ENCODE measurements at regions not wholly inside any gene's neighbourhood (a gene's known extent, or its start where the extent isn't known, plus 50 kb on each side); places are given as distances from the start of the nearest gene placed in this dataset.

DNA sequence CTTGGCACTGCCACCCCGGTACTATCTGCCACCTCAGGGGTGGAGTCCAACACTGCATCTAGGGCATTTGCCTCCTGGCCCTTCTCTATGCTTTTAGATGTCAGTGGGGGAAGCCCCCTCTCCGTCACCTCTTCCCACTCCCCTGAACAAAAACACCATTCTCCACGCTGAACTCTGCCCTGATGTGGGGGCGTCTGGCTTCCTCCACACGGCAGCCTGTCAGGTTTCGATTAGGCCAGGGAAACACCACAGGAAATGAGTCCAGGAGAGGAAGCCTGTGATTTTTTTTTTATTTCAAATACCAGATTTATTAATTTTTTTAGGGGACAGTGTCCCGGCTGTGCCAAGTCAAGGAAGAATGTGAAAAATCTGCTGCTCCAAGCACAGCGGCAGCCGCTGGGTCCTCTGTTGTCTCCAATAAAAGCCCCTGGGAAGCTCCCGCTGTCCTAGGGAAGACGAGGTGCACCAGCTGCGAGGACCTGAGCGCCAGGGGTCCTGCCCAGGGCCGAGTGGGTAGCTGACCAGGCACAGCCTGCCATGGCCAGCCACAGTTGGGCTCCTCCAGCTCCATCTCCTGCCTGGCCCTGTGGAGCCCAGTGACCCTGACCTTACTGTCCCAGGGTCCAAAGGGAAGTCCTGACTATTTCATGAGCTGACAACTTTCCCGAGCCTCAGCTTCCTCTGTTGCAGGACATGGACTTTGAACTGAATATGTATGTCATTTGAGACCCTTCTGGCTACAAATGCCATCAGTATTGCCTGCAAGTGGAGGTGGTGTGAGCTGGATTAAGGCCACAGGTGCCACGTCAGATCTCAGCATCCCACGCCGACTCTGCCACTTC, 336.7 kb downstream of the FOXL1 start:
- Mint-ChIP-seq H3K9me3 (no peaks in the 10 kb centered on the region), H3K36me3 (no peaks in the 10 kb centered on the region)
- CTCF ChIA-PET = no interaction called here

DNA sequence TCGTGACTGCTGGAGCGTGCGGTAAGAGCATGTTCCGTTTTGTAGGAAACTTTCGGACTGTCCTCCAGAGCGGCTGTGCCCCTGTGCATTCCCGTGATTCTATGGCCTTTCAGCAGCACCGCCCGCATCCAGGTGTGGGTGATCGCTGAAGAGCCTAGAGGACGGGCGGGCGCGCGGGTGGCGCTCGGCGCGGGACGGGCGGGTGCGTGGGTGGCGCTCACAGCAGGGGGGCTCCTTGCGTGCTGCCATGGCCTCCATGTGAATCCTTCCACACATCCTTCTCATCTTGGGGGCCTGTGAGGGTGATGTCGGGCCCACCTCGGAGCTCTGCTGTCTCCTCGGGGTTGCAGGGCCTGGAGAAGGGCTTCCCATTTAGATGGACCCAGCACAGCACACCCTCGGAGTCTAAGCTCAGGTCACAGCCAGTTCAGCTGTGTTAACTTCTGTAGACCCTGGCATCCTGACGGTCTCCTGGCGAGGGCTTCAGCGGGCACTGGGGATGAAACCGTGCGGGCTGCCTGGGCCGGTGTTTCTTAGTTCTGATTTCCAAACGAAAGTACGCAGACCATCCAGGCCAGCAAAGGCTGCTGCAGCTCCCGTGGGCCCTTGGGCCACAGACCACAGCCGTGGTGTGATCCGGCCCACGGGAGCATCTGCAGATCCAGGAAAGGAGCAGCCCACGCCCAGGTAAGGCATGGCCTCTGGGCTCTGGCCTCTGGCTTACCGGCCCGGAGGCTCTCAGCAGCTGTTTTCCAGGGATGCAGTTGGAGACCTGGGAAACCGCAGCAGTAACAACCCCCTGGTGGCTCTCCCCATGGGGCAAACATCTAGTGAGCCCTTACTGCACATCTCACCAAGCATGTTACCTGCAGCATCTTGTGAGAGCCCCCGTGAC, 339.4 kb downstream of the FOXL1 start:
- Mint-ChIP-seq H3K4me1 (no peaks in the 10 kb centered on the region), H3K4me3 (no peak overlapping the region), H3K9me3 (peaks cover 3% of the 10 kb centered on the region), H3K36me3 (no peaks in the 10 kb centered on the region), H3K27ac (no peak overlapping the region), H3K27me3 (no peaks in the 10 kb centered on the region)
- CTCF ChIA-PET = no interaction called here
- DNase-seq = no peak

More for the DNA sequence above, 336.7 kb downstream of the FOXL1 start:
- H3K4me1 Mint-ChIP-seq = no peaks in the 10 kb centered on the region
- no peak overlapping the region for H3K27ac Mint-ChIP-seq
- H3K27me3 Mint-ChIP-seq = no peaks in the 10 kb centered on the region
- no peak overlapping the region for H3K4me3 Mint-ChIP-seq
- no peak for DNase-seq

DNA sequence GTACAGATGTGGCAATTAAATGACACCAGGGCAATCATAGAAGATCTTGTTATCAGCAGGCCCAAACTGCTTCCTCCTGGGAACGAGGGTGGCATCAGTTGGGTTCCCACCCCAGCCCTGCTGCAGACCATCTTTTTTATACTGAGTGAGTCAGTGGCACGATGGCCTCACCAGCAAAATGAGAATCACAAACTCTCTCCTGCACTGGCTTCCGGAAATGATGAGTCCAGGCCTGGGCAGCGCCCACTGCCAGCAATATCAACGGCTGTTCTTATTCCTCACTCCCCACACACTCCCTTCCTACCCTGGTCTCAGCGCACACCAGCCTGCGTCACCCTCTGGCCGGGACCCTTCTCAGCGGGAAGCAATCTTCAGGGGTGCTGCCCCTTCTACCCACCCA, 340.3 kb downstream of the FOXL1 start:
- Mint-ChIP-seq H3K4me3 (no peak overlapping the region), H3K27me3 (peaks cover under 1% of the 10 kb centered on the region), H3K27ac (no peak overlapping the region), H3K36me3 (no peaks in the 10 kb centered on the region), H3K9me3 (peaks cover 3% of the 10 kb centered on the region), H3K4me1 (no peaks in the 10 kb centered on the region)
- CTCF ChIA-PET = no interaction called here
- DNase-seq = no peak

DNA sequence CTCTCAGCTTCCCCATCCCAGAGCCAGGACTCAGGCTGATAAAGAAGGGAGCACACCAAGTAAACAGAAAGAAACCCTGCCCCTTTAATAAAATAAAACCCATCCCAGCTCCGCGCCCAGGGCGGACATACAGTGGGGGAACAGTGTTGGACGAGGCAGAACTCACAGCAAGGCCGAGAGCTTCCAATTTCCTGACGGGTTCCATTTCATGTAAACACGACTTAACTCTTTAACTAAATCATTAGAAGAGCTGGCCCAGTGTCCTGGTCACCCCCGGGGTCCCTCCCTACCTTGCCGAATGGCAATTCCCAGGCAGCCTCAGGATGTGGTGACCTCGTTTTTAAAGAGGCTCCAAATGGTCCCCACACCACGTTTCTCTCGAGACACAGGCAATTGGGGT, 340.7 kb downstream of the FOXL1 start:
- Mint-ChIP-seq H3K9me3 (peaks cover 3% of the 10 kb centered on the region), H3K27me3 (peaks cover 5% of the 10 kb centered on the region), H3K36me3 (no peaks in the 10 kb centered on the region), H3K27ac (no peak overlapping the region), H3K4me1 (no peaks in the 10 kb centered on the region), H3K4me3 (no peak overlapping the region)
- no peak for DNase-seq
- CTCF ChIA-PET = no interaction called here

DNA sequence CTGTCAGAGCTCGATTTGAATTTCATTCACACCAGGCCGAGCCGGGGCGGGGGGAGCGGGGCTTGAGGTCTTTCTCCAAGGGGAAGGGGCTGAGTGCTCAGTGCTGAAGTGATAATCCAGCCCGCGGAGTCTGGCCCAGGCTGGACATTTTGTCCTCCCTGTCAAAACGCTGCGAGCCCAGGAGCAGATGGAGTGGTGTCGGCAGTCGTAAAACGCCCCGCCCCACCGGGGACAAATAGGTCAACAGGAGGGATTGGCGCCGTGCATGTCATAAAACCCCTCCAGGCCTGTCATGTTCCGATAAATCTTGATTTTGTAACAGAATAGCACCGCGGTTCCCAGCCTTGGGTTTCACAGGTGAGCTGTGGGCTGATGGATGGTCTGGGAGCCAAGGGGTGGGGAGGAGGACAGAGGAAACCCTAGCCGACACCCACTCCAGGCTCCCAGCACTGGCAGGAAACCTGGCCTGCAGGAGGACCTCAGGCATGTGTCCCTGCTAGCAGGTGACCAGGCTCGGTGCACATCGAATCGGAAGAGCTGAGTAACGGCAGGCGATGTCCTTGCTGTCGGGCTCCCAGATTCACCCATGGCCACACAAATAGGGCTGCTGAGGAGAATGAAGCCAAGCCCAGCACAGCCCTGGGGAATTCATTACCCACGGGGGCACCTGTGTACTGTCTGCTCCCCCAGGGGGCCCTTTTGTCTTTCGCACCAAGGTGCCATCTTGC, 341.4 kb downstream of the FOXL1 start:
- Mint-ChIP-seq H3K4me3 (no peak overlapping the region), H3K27me3 (peaks cover 12% of the 10 kb centered on the region), H3K27ac (no peak overlapping the region), H3K36me3 (no peaks in the 10 kb centered on the region), H3K9me3 (peaks cover 3% of the 10 kb centered on the region), H3K4me1 (no peaks in the 10 kb centered on the region)
- CTCF ChIA-PET = no interaction called here
- DNase-seq = no peak

DNA sequence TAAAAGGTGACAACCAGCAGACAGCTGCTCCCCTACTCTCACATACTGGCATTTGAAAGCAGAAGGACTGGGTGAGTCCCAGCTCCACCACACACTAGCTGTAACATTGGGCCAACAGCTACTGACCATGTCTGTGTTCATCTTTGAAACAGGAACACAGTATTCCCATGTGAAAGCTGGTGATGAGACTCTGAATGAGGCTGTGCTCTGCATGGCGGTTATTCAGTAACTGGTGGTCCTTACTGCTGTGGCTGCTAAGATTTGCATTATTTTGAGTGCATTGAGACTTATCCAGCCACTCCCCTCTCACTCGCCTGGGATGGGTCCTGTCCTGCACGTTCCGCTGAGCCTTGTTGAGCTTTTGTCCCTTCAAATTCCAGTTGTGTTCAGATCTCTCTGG, 342.9 kb downstream of the FOXL1 start:
- no peak for DNase-seq
- Mint-ChIP-seq H3K4me1 (no peaks in the 10 kb centered on the region), H3K4me3 (no peak overlapping the region), H3K9me3 (peaks cover 3% of the 10 kb centered on the region), H3K27me3 (peaks cover 26% of the 10 kb centered on the region), H3K27ac (no peak overlapping the region), H3K36me3 (no peaks in the 10 kb centered on the region)
- CTCF ChIA-PET = no interaction called here

DNA sequence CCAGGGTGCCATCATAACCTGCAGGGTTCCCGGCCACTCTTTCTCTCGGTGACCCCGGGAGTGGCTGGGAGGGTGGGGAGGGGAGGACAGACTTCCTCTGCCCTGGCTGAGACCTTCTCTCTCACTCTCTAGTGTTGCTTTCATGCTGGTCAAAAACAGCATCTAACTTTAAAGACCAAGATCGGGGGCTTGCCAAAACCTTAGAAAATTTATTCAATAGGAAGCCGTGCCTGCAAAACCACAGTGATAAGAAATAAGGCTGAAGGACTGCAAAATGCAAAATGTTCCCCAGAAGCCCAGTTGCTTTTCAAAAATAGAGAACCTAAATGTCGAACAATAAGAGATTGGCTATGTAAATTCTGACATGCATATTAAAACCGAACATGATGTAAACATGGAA, 344.0 kb downstream of the FOXL1 start:
- Mint-ChIP-seq H3K4me1 (no peaks in the 10 kb centered on the region), H3K4me3 (no peak overlapping the region), H3K36me3 (no peaks in the 10 kb centered on the region), H3K9me3 (peaks cover 3% of the 10 kb centered on the region), H3K27ac (no peak overlapping the region), H3K27me3 (peaks cover 34% of the 10 kb centered on the region)
- DNase-seq = no peak
- CTCF ChIA-PET = no interaction called here

DNA sequence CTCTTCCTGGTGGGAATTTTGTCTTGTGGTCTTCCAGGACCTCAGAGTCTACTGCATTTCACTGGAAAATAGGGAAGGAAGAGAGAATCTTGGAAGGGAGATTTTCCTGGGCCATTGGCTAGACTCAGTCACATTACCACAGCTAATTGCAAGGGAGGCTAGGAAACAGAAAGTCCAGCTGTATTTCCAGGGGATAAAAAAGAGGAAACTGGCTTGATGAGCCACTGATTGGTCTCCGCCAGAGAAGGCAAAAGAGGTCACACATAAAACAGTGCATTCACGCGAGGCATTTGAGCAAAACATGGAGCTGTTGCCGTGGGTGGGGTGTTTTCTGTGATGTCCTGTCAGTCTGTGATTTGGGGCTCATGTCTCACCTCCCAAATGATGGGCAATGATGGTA, 345.3 kb downstream of the FOXL1 start:
- H3K4me1 Mint-ChIP-seq = no peaks in the 10 kb centered on the region
- no peak overlapping the region for H3K27ac Mint-ChIP-seq
- no peaks in the 10 kb centered on the region for H3K36me3 Mint-ChIP-seq
- H3K9me3 Mint-ChIP-seq = peaks cover 3% of the 10 kb centered on the region
- H3K27me3 Mint-ChIP-seq = peaks cover 34% of the 10 kb centered on the region
- CTCF ChIA-PET = no interaction called here
- DNase-seq = no peak
- no peak overlapping the region for H3K4me3 Mint-ChIP-seq

DNA sequence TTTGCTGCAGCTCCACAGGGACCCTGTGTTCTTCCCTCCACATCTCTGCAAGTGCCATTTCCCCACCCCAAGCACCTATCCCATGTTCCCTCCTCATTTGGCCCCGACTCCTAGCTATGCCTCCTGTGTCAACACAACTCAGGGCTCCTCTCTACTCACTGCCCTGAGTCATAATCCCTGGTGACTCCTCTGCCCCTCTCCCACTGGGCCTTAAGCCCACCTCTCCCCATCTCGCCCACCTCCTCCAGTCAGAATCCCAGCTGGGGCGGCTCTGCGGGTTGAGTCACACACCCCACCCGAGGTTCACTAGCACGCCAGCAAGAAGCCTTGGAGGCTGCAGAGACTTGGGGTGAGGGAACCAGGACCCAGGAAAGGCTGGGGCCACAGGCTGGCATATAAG, 346.2 kb downstream of the FOXL1 start:
- DNase-seq = no peak
- Mint-ChIP-seq H3K36me3 (no peaks in the 10 kb centered on the region), H3K27me3 (peaks cover 34% of the 10 kb centered on the region)

DNA sequence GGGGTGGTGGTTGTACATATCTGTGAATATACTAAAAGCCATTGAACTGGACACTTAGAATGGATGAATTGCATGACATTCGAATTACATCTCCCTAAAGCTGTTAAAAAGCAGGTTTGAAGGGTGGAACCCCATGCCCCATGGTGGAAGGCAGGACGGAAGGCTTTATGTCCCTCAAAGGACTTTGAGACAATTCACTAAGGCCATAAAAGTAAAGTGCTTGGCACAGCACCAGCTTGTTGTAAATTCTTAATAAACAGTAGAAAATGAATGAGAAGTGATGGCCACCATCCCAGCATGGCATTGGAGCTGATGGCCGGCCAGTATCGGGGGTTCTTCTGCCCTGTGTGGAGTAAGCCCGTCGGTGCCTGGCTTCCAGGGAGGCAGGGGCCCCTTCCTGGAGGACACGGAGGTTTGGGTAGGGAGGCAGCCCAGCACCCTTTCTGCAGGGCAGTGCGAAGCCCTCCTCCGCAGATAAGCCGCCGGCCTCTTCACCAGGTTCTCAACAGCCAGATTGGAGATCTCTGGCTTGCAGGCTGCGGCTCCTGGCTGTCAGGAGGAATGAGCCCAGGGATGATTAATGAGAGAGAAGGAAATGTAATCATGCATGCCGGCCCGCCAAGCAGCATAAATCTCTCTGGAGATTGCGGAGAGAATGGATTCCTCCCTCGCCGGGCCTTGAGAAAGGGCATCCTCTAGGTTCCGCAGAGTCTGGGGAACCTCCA, 346.9 kb downstream of the FOXL1 start:
- H3K36me3 Mint-ChIP-seq = no peaks in the 10 kb centered on the region
- peaks cover 3% of the 10 kb centered on the region for H3K9me3 Mint-ChIP-seq
- peaks cover 34% of the 10 kb centered on the region for H3K27me3 Mint-ChIP-seq
- DNase-seq = no peak
- CTCF ChIA-PET = no interaction called here
- no peak overlapping the region for H3K4me3 Mint-ChIP-seq
- H3K4me1 Mint-ChIP-seq = no peaks in the 10 kb centered on the region
- no peak overlapping the region for H3K27ac Mint-ChIP-seq

More for the DNA sequence above, 346.2 kb downstream of the FOXL1 start:
- Mint-ChIP-seq H3K9me3 (peaks cover 3% of the 10 kb centered on the region), H3K27ac (no peak overlapping the region), H3K4me3 (no peak overlapping the region), H3K4me1 (no peaks in the 10 kb centered on the region)
- CTCF ChIA-PET = no interaction called here

DNA sequence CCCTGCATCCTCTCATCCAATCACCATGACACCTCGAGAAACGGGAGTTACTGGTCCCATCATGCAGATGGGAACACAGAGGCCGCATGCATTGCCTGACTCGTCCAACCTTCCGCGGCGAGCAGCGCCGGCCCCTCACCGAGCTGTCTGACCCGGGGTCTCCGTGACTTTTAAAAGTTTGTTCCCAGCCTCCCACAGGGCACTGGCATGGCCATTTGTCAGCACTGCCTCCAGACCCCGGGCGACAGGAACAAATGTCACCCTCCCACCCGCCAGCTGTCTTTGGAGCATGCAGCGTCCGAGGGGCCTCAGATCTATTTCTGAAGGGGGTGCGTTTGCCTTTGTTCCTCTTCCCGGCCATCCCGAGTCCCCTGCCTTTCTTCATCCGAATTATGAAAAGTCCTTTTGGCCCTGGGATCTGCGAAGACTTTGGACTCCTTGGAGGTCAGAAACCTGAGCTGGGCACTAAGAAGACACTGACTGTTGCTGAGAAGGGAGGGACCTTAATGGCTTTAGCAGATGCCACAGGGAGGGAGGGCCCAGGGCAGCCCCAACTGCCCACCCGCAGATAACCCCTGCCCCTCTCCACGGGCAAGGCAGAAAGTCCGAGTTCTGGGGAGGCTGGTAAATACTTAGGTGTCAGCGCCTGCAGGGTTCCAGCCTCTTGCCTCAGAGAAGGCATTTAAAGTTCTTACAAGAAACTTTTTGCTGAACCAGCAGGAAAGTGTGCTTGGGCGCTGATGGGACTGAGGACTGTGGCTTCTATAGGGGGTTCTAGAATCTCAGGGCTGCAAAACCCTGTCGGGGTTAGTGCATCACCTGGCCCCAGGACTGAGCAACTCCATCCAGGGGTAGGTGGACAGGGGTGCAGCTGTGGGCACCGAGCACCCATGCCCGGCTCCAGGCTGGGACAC, 348.1 kb downstream of the FOXL1 start:
- no peak overlapping the region for H3K4me3 Mint-ChIP-seq
- H3K27ac Mint-ChIP-seq = no peak overlapping the region
- H3K27me3 Mint-ChIP-seq = peaks cover 34% of the 10 kb centered on the region
- no peak for DNase-seq
- no peaks in the 10 kb centered on the region for H3K9me3 Mint-ChIP-seq
- H3K36me3 Mint-ChIP-seq = no peaks in the 10 kb centered on the region
- no peaks in the 10 kb centered on the region for H3K4me1 Mint-ChIP-seq
- CTCF ChIA-PET = no interaction called here

DNA sequence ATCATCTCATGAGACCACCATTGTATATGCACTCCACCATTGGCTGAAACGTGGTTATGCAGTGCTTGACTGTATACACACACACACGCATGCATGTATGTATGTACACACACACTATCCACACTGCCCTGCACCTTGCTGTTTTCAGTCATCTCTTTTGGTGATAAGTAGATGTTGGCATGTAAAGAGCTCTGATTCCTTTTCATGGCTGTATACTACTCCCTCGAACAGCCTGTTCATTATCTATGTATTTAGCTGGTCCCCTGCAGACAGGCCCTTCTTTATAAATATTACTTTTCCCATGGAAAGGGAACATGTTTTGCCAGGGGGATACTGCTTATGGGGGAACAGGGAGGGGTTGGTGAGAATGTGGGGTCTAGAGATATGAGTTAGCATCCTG, 349.4 kb downstream of the FOXL1 start:
- DNase-seq = no peak
- Mint-ChIP-seq H3K9me3 (no peaks in the 10 kb centered on the region), H3K4me1 (no peaks in the 10 kb centered on the region), H3K27me3 (peaks cover 34% of the 10 kb centered on the region), H3K4me3 (no peak overlapping the region), H3K27ac (no peak overlapping the region), H3K36me3 (no peaks in the 10 kb centered on the region)
- CTCF ChIA-PET = no interaction called here

DNA sequence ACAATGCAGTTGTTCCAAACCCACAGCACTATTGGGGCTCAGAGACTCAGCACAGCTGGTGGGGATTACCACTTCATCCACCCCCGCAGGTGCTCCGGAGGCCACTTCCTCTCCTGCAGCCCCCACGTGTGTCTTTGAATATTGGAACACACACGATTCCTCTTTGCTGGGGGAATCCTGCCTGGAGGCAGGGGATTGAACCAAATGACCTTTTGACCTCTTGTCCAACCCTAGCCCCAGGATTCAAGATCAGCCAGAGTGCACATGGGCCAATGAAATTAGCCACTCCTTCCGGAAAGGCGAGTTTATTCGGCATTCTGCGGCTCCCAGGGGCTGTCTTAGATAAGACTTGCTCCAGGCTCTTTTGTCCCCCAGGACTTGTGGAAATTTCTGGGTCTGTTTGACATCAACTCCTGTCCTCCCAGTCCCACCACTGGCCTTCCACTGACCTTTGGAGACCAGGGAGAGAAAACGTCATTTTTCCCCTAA, 350.2 kb downstream of the FOXL1 start:
- CTCF ChIA-PET = no interaction called here
- Mint-ChIP-seq H3K27ac (no peak overlapping the region), H3K36me3 (no peaks in the 10 kb centered on the region), H3K27me3 (peaks cover 34% of the 10 kb centered on the region), H3K4me1 (no peaks in the 10 kb centered on the region), H3K9me3 (no peaks in the 10 kb centered on the region), H3K4me3 (no peak overlapping the region)
- DNase-seq = no peak
